CD4-positive, alpha-beta T cell (primary cell): ENCODE measurements at regions not wholly inside any gene's neighbourhood (a gene's known extent, or its start where the extent isn't known, plus 50 kb on each side); places are given as distances from the start of the nearest gene placed in this dataset.

Experiments
- ATAC-seq: fragments of 200-7000 bp; cut with Tn5 transposase; one replicate; pipeline ENCODE4 v1.10.0; 2022; ENCODE audit warnings: mild to moderate bottlenecking; ENCODE audit not compliant: poor library complexity
- CTCF ChIA-PET: fragments of 350-600 bp; sonication (Branson Sonifier 250); formaldehyde crosslinking; loops from one replicate; lab custom pipeline; 2021; ENCODE audit warnings: antibody characterized with exemption, inconsistent platforms; lab: Charles Lee
- POLR2A ChIA-PET: fragments of 350-600 bp; sonication (Branson Sonifier 250); formaldehyde crosslinking; loops from one replicate; lab custom pipeline; 2021; ENCODE audit warnings: antibody characterized with exemption, inconsistent platforms; lab: Charles Lee
- DNase-seq, 14 experiments: peaks; one replicate each; pipeline ENCODE4 v3.0.0-alpha.2; 2013 to 2020; ENCODE audit warnings: mixed read lengths in 2 of 14
- H3K27ac ChIP-seq, 2 donors: one replicate each; pipeline versions ENCODE4 v1.5.1 to v1.7.0; 2013; ENCODE audit warnings: low read length in 2 of 2, low read depth in 1 of 2, mild to moderate bottlenecking in 1 of 2
- H3K27me3 ChIP-seq, 2 experiments: 1 replicate in 1 of 2; 2 replicates in 1 of 2; pipeline versions ENCODE4 v1.6.1 to v1.7.0; 2013; ENCODE audit warnings: low read length in 2 of 2, control low read depth in 1 of 2, mild to moderate bottlenecking in 1 of 2, moderate library complexity in 1 of 2; ENCODE audit not compliant: insufficient read depth in 2 of 2, control insufficient read depth in 1 of 2
- H3K36me3 ChIP-seq: one replicate; pipeline ENCODE4 v1.6.1; 2013; ENCODE audit warnings: low read length, control low read depth; ENCODE audit not compliant: insufficient read depth
- H3K4me1 ChIP-seq: one replicate; pipeline ENCODE4 v1.6.1; 2013; ENCODE audit warnings: low read length, control low read depth; ENCODE audit not compliant: insufficient read depth
- H3K4me3 ChIP-seq: one replicate; pipeline ENCODE4 v1.5.1; 2013; ENCODE audit warnings: mild to moderate bottlenecking, low read length, moderate library complexity
- H3K9me3 ChIP-seq, 2 experiments: 1 replicate in 1 of 2; 2 replicates in 1 of 2; pipeline versions ENCODE4 v1.6.1 to v1.7.0; 2013; ENCODE audit warnings: low read length in 2 of 2, mild to moderate bottlenecking in 2 of 2, control low read depth in 1 of 2, moderate library complexity in 1 of 2; ENCODE audit not compliant: control insufficient read depth in 1 of 2, insufficient read depth in 1 of 2
- H3K27ac Mint-ChIP-seq: one replicate; pipeline ENCODE4 v1.8.0; 2020; ENCODE audit warnings: mixed read lengths
- H3K27me3 Mint-ChIP-seq: one replicate; pipeline ENCODE4 v1.8.0; 2021; ENCODE audit warnings: mixed read lengths
- H3K36me3 Mint-ChIP-seq: one replicate; pipeline ENCODE4 v1.8.0; 2021; ENCODE audit warnings: low read depth, mixed read lengths
- H3K4me1 Mint-ChIP-seq: one replicate; pipeline ENCODE4 v1.8.0; 2021; ENCODE audit warnings: low read depth, mixed read lengths
- H3K4me3 Mint-ChIP-seq: one replicate; pipeline ENCODE4 v1.8.0; 2020; ENCODE audit warnings: mild to moderate bottlenecking, mixed read lengths
- H3K9me3 Mint-ChIP-seq: one replicate; pipeline ENCODE4 v1.8.0; 2020; ENCODE audit warnings: mixed read lengths
- CTCF ChIP-seq: fragments of 200-600 bp; IDR thresholded peaks from one replicate; pipeline ENCODE4 v1.8.0; 2022; ENCODE audit warnings: antibody characterized with exemption, mild to moderate bottlenecking
- intact Hi-C, 2 experiments: fragments of 100-400 bp; cut with DNase I in 1 of 2; cut with micrococcal nuclease in 1 of 2; formaldehyde crosslinking; loops; one replicate each; pipeline versions ENCODE4 v1.15.1 to v1.9.0; 2023 to 2025; cut with DNase I, micrococcal nuclease

- H3K36me3 ChIP-seq = no peaks in the 10 kb centered on the region
- Mint-ChIP-seq H3K4me3 (no peak overlapping the region), H3K4me1 (no peaks in the 10 kb centered on the region), H3K9me3 (no peaks in the 10 kb centered on the region), H3K27me3 (no peaks in the 10 kb centered on the region), H3K36me3 (no peaks in the 10 kb centered on the region), H3K27ac (no peak overlapping the region)
- no peak overlapping the region for H3K4me3 ChIP-seq
- H3K27me3 ChIP-seq = no peaks in the 10 kb centered on the region
- no peak for ATAC-seq
- H3K9me3 ChIP-seq = peaks cover 0 to 8% of the 10 kb centered on the region in 2 experiments
- CTCF ChIA-PET = no interaction called here
- TF ChIP-seq CTCF = no peak
- POLR2A ChIA-PET = no interaction called here
- intact Hi-C loops = no loop called here
- no peaks in the 10 kb centered on the region for H3K4me1 ChIP-seq
- DNase-seq = no peak
- H3K27ac ChIP-seq = no peak overlapping the region
Measured at GRCh38 chr4:45944000-45944399, 179.9 kb downstream of the GABRG1 start.

- CTCF ChIA-PET = no interaction called here
- H3K9me3 Mint-ChIP-seq = peaks cover 2% of the 10 kb centered on the region
- H3K4me3 ChIP-seq = no peak overlapping the region
- no peaks in the 10 kb centered on the region for H3K36me3 ChIP-seq
- H3K4me3 Mint-ChIP-seq = no peak overlapping the region
- H3K36me3 Mint-ChIP-seq = no peaks in the 10 kb centered on the region
- no peak for DNase-seq
- H3K27me3 ChIP-seq = no peaks in the 10 kb centered on the region
- TF ChIP-seq CTCF = no peak
- no peak overlapping the region for H3K27ac ChIP-seq
- H3K27ac Mint-ChIP-seq = no peak overlapping the region
- intact Hi-C loops = no loop called here
- no peak for ATAC-seq
- no peaks in the 10 kb centered on the region for H3K27me3 Mint-ChIP-seq
- peaks cover 0 to 3% of the 10 kb centered on the region in 2 experiments for H3K9me3 ChIP-seq
- POLR2A ChIA-PET = no interaction called here
- no peaks in the 10 kb centered on the region for H3K4me1 Mint-ChIP-seq
- no peaks in the 10 kb centered on the region for H3K4me1 ChIP-seq
Measured at GRCh38 chr4:45939056-45939455, 184.8 kb downstream of the GABRG1 start.

- POLR2A ChIA-PET = no interaction called here
- Histone ChIP-seq H3K4me3 (no peak overlapping the region), H3K27ac (no peak overlapping the region), H3K4me1 (no peaks in the 10 kb centered on the region), H3K27me3 (no peaks in the 10 kb centered on the region), H3K9me3 (no peaks in the 10 kb centered on the region), H3K36me3 (no peaks in the 10 kb centered on the region)
- Mint-ChIP-seq H3K4me3 (no peak overlapping the region), H3K4me1 (no peaks in the 10 kb centered on the region), H3K27me3 (no peaks in the 10 kb centered on the region), H3K36me3 (no peaks in the 10 kb centered on the region), H3K9me3 (peaks cover 2% of the 10 kb centered on the region), H3K27ac (no peak overlapping the region)
- ATAC-seq (no peak), DNase-seq (no peak)
- no peak for TF ChIP-seq CTCF
- intact Hi-C loops = no loop called here
- CTCF ChIA-PET = no interaction called here
Measured at GRCh38 chr4:45931154-45931553, 192.7 kb downstream of the GABRG1 start.
